ENCODE measurements at regions not wholly inside any gene's neighbourhood (a gene's known extent, or its start where the extent isn't known, plus 50 kb on each side); places are given as distances from the start of the nearest gene placed in this dataset.

GRCh38 chr17:73806768-73807167 is 162.5 kb upstream of the SDK2 start:
- H3K9me3 ChIP-seq (ENCODE audit: control insufficient read depth, low read length), result peaks cover 3% of the 10 kb centered on the region
- H3K27ac ChIP-seq (ENCODE audit: low read depth, low read length, severe bottlenecking), result no peak overlapping the region
- no peaks in the 10 kb centered on the region for H3K36me3 ChIP-seq (ENCODE audit: control insufficient read depth, insufficient read depth, low read length)
- WGBS, 2 experiments (ENCODE audit: insufficient coverage in 2 of 2), result 88 to 100% methylated on average over 1 of the region's 1 CpG
- no peaks in the 10 kb centered on the region for H3K4me1 ChIP-seq (ENCODE audit: control insufficient read depth, insufficient read depth, low read length, poor library complexity, severe bottlenecking)
- no peak overlapping the region for H3K4me3 ChIP-seq (ENCODE audit: extremely low read depth, insufficient read depth, low read length, poor library complexity, severe bottlenecking)

GRCh38 chr17:73813201-73813600 is 169.0 kb upstream of the SDK2 start:
- H3K9me3 ChIP-seq (ENCODE audit: control insufficient read depth, low read length), result no peaks in the 10 kb centered on the region
- H3K27ac ChIP-seq (ENCODE audit: low read depth, low read length, severe bottlenecking), result no peak overlapping the region
- 79 to 80% methylated on average over 1 to 3 of the region's 5 CpGs for WGBS, 2 experiments (ENCODE audit: insufficient coverage in 2 of 2)
- H3K4me1 ChIP-seq (ENCODE audit: control insufficient read depth, insufficient read depth, low read length, poor library complexity, severe bottlenecking), result no peaks in the 10 kb centered on the region
- H3K4me3 ChIP-seq (ENCODE audit: extremely low read depth, insufficient read depth, low read length, poor library complexity, severe bottlenecking), result no peak overlapping the region
- no peaks in the 10 kb centered on the region for H3K36me3 ChIP-seq (ENCODE audit: control insufficient read depth, insufficient read depth, low read length)

- Histone ChIP-seq H3K4me3 (ENCODE audit: extremely low read depth, insufficient read depth, low read length, poor library complexity, severe bottlenecking) (no peak overlapping the region), H3K9me3 (ENCODE audit: control insufficient read depth, low read length) (peaks cover 6% of the 10 kb centered on the region), H3K36me3 (ENCODE audit: control insufficient read depth, insufficient read depth, low read length) (no peaks in the 10 kb centered on the region), H3K4me1 (ENCODE audit: control insufficient read depth, insufficient read depth, low read length, poor library complexity, severe bottlenecking) (no peaks in the 10 kb centered on the region), H3K27ac (ENCODE audit: low read depth, low read length, severe bottlenecking) (no peak overlapping the region)
- WGBS, 2 experiments (ENCODE audit: insufficient coverage in 2 of 2), result 44 to 48% methylated on average over 5 to 6 of the region's 7 CpGs
Observed at GRCh38 chr17:73814075-73814474, 169.8 kb upstream of the SDK2 start.

- Histone ChIP-seq H3K9me3 (ENCODE audit: control insufficient read depth, low read length) (peaks cover 6% of the 10 kb centered on the region), H3K27ac (ENCODE audit: low read depth, low read length, severe bottlenecking) (no peak overlapping the region), H3K4me1 (ENCODE audit: control insufficient read depth, insufficient read depth, low read length, poor library complexity, severe bottlenecking) (no peaks in the 10 kb centered on the region), H3K4me3 (ENCODE audit: extremely low read depth, insufficient read depth, low read length, poor library complexity, severe bottlenecking) (no peak overlapping the region), H3K36me3 (ENCODE audit: control insufficient read depth, insufficient read depth, low read length) (no peaks in the 10 kb centered on the region)
- 66 to 83% methylated on average over 3 to 4 of the region's 5 CpGs for WGBS, 2 experiments (ENCODE audit: insufficient coverage in 2 of 2)
Observed at GRCh38 chr17:73815474-73815873, 171.2 kb upstream of the SDK2 start.

- 90 to 95% methylated on average over 15 to 17 of the region's 19 CpGs for WGBS, 2 experiments (ENCODE audit: insufficient coverage in 2 of 2)
- no peak overlapping the region for H3K27ac ChIP-seq (ENCODE audit: low read depth, low read length, severe bottlenecking)
- H3K36me3 ChIP-seq (ENCODE audit: control insufficient read depth, insufficient read depth, low read length), result no peaks in the 10 kb centered on the region
Observed at GRCh38 chr17:73819440-73820395, 175.5 kb upstream of the SDK2 start.

GRCh38 chr17:73820686-73821448 is 176.6 kb upstream of the SDK2 start:
- WGBS, 2 experiments (ENCODE audit: insufficient coverage in 2 of 2), result 14 to 26% methylated on average over 13 to 15 of the region's 20 CpGs
- Histone ChIP-seq H3K36me3 (ENCODE audit: control insufficient read depth, insufficient read depth, low read length) (no peaks in the 10 kb centered on the region), H3K27ac (ENCODE audit: low read depth, low read length, severe bottlenecking) (no peak overlapping the region), H3K9me3 (ENCODE audit: control insufficient read depth, low read length) (peaks cover 6% of the 10 kb centered on the region), H3K4me3 (ENCODE audit: extremely low read depth, insufficient read depth, low read length, poor library complexity, severe bottlenecking) (no peak overlapping the region), H3K4me1 (ENCODE audit: control insufficient read depth, insufficient read depth, low read length, poor library complexity, severe bottlenecking) (peaks cover 4% of the 10 kb centered on the region)

More at GRCh38 chr17:73819440-73820395, 175.5 kb upstream of the SDK2 start:
- Histone ChIP-seq H3K4me1 (ENCODE audit: control insufficient read depth, insufficient read depth, low read length, poor library complexity, severe bottlenecking) (peaks cover 4% of the 10 kb centered on the region), H3K4me3 (ENCODE audit: extremely low read depth, insufficient read depth, low read length, poor library complexity, severe bottlenecking) (no peak overlapping the region), H3K9me3 (ENCODE audit: control insufficient read depth, low read length) (peaks cover 6% of the 10 kb centered on the region)

- Histone ChIP-seq H3K36me3 (ENCODE audit: control insufficient read depth, insufficient read depth, low read length) (no peaks in the 10 kb centered on the region), H3K27ac (ENCODE audit: low read depth, low read length, severe bottlenecking) (no peak overlapping the region), H3K9me3 (ENCODE audit: control insufficient read depth, low read length) (peaks cover 6% of the 10 kb centered on the region), H3K4me3 (ENCODE audit: extremely low read depth, insufficient read depth, low read length, poor library complexity, severe bottlenecking) (no peak overlapping the region), H3K4me1 (ENCODE audit: control insufficient read depth, insufficient read depth, low read length, poor library complexity, severe bottlenecking) (peaks cover 4% of the 10 kb centered on the region)
- WGBS, 2 experiments (ENCODE audit: insufficient coverage in 2 of 2), result 83 to 100% methylated on average over 2 of the region's 2 CpGs
Observed at GRCh38 chr17:73821665-73822064, 177.4 kb upstream of the SDK2 start.

GRCh38 chr17:73822371-73822770 is 178.1 kb upstream of the SDK2 start:
- H3K27ac ChIP-seq (ENCODE audit: low read depth, low read length, severe bottlenecking), result no peak overlapping the region
- H3K4me1 ChIP-seq (ENCODE audit: control insufficient read depth, insufficient read depth, low read length, poor library complexity, severe bottlenecking), result peaks cover 8% of the 10 kb centered on the region
- H3K36me3 ChIP-seq (ENCODE audit: control insufficient read depth, insufficient read depth, low read length), result no peaks in the 10 kb centered on the region
- no peak overlapping the region for H3K4me3 ChIP-seq (ENCODE audit: extremely low read depth, insufficient read depth, low read length, poor library complexity, severe bottlenecking)
- 90 to 93% methylated on average over 12 to 13 of the region's 13 CpGs for WGBS, 2 experiments (ENCODE audit: insufficient coverage in 2 of 2)
- peaks cover 6% of the 10 kb centered on the region for H3K9me3 ChIP-seq (ENCODE audit: control insufficient read depth, low read length)

- no peak overlapping the region for H3K4me3 ChIP-seq (ENCODE audit: extremely low read depth, insufficient read depth, low read length, poor library complexity, severe bottlenecking)
- 88 to 92% methylated on average over 5 of the region's 7 CpGs for WGBS, 2 experiments (ENCODE audit: insufficient coverage in 2 of 2)
Observed at GRCh38 chr17:73823684-73824083, 179.4 kb upstream of the SDK2 start.

GRCh38 chr17:73824321-73824720 is 180.1 kb upstream of the SDK2 start:
- no peak overlapping the region for H3K4me3 ChIP-seq (ENCODE audit: extremely low read depth, insufficient read depth, low read length, poor library complexity, severe bottlenecking)
- H3K9me3 ChIP-seq (ENCODE audit: control insufficient read depth, low read length), result no peaks in the 10 kb centered on the region
- WGBS, 2 experiments (ENCODE audit: insufficient coverage in 2 of 2), result 48 to 49% methylated on average over 3 of the region's 4 CpGs
- H3K27ac ChIP-seq (ENCODE audit: low read depth, low read length, severe bottlenecking), result no peak overlapping the region
- peaks cover 14% of the 10 kb centered on the region for H3K4me1 ChIP-seq (ENCODE audit: control insufficient read depth, insufficient read depth, low read length, poor library complexity, severe bottlenecking)
- H3K36me3 ChIP-seq (ENCODE audit: control insufficient read depth, insufficient read depth, low read length), result no peaks in the 10 kb centered on the region

More at GRCh38 chr17:73823684-73824083, 179.4 kb upstream of the SDK2 start:
- peaks cover 14% of the 10 kb centered on the region for H3K4me1 ChIP-seq (ENCODE audit: control insufficient read depth, insufficient read depth, low read length, poor library complexity, severe bottlenecking)
- no peak overlapping the region for H3K27ac ChIP-seq (ENCODE audit: low read depth, low read length, severe bottlenecking)
- no peaks in the 10 kb centered on the region for H3K36me3 ChIP-seq (ENCODE audit: control insufficient read depth, insufficient read depth, low read length)
- H3K9me3 ChIP-seq (ENCODE audit: control insufficient read depth, low read length), result peaks cover 4% of the 10 kb centered on the region

Data from mesodermal cell (in vitro differentiated cells).